ENCODE measurements at regions not wholly inside any gene's neighbourhood (a gene's known extent, or its start where the extent isn't known, plus 50 kb on each side); places are given as distances from the start of the nearest gene placed in this dataset.

DNA sequence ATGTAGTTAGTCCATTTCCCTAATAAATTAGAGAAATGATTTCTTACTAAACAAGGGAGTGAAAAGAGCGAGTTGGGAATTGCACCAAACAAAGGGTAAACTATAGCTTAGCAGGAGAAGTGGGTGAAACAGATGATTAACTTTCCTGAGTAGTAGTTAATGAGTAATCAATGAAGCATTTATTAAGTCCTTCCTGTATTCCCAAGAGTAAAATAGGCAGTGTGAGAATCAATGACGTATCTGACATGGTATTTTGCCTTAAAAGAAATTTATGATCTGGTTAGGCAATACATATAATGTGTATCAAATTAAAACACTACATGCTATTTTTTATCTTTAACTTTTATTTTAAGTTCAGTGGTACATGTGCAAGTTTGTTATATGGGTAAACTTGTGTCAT, 142.8 kb downstream of the KLF5 start:
- POLR2A ChIA-PET, result no interaction called here

DNA sequence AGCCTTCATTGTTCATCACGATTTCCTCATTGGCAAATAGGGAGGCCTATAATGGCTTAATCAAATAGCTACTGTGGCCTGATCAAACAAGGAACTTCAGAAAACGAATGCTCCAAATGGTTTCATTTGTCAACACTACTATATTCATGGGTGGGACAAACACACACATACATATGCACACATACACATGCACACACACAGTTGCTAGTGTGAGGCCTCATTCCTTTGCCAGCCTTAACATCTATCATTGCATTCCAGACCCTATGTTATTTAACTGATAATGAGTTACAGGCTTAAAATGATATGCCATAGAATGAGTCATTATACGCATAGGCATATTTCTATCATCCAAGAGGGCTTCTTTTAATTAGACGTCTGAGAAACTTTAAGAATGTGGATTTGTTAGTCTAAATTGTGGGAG, 140.2 kb downstream of the KLF5 start:
- no TSS peak for BruUV-seq (replicated peaks)
- intact Hi-C loops (cut with micrococcal nuclease; ENCODE audit: unreplicated experiment), result no loop called here
- H3K4me2 ChIP-seq (ENCODE audit: low read length), result no peak overlapping the region
- no peaks in the 10 kb centered on the region for H3K79me2 ChIP-seq (ENCODE audit: insufficient read depth, low read depth, low read length)
- H3K9me2 ChIP-seq (ENCODE audit: insufficient read depth, low read length), result no peaks in the 10 kb centered on the region
- no peaks in the 10 kb centered on the region for H3K4me1 ChIP-seq (ENCODE audit: insufficient read depth, low read length, poor library complexity, severe bottlenecking)
- TF ChIP-seq CTCF (conservative IDR thresholded peaks at IDR 0.05; ENCODE audit: low read length), result no peak
- no peak for TF ChIP-seq EZH2phosphoT487 (IDR thresholded peaks at IDR 0.05; ENCODE audit: borderline replicate concordance, low read depth, low read length)
- no peak for DNase-seq (ENCODE audit: low spot score)
- ChIA-PET POLR2A (interaction anchor here (0.7 kb wide), 1 partner anchor 1264 kb away, joined by 3 read pairs; no protein-coding TSS in a partner anchor), CTCF (ENCODE audit: unreplicated experiment) (no interaction called here)
- H3K27ac ChIP-seq (ENCODE audit: low read depth, low read length, poor library complexity, severe bottlenecking), result no peak overlapping the region
- no peak overlapping the region for H3K4me3 ChIP-seq (ENCODE audit: low read depth, low read length, poor library complexity, severe bottlenecking)
- no peak overlapping the region for H2AFZ ChIP-seq (ENCODE audit: low read length)
- H3K36me3 ChIP-seq (ENCODE audit: insufficient read depth, low read length), result no peaks in the 10 kb centered on the region
- no peaks in the 10 kb centered on the region for H4K20me1 ChIP-seq (ENCODE audit: insufficient read depth, low read length)
- no peaks in the 10 kb centered on the region for H3K9me3 ChIP-seq (ENCODE audit: low read length)

More for the DNA sequence above, 142.8 kb downstream of the KLF5 start:
- Histone ChIP-seq H3K9me2 (ENCODE audit: insufficient read depth, low read length) (no peaks in the 10 kb centered on the region), H3K4me2 (ENCODE audit: low read length) (no peak overlapping the region), H3K4me3 (ENCODE audit: low read depth, low read length, poor library complexity, severe bottlenecking) (no peak overlapping the region), H3K4me1 (ENCODE audit: insufficient read depth, low read length, poor library complexity, severe bottlenecking) (no peaks in the 10 kb centered on the region), H3K9me3 (ENCODE audit: low read length) (no peaks in the 10 kb centered on the region), H3K27ac (ENCODE audit: low read depth, low read length, poor library complexity, severe bottlenecking) (no peak overlapping the region), H3K79me2 (ENCODE audit: insufficient read depth, low read depth, low read length) (no peaks in the 10 kb centered on the region), H3K36me3 (ENCODE audit: insufficient read depth, low read length) (no peaks in the 10 kb centered on the region), H4K20me1 (ENCODE audit: insufficient read depth, low read length) (no peaks in the 10 kb centered on the region), H2AFZ (ENCODE audit: low read length) (no peak overlapping the region)
- BruUV-seq (replicated peaks), result no TSS peak
- no peak for DNase-seq (ENCODE audit: low spot score)
- no peak for TF ChIP-seq EZH2phosphoT487 (IDR thresholded peaks at IDR 0.05; ENCODE audit: borderline replicate concordance, low read depth, low read length)
- TF ChIP-seq CTCF (conservative IDR thresholded peaks at IDR 0.05; ENCODE audit: low read length), result no peak
- intact Hi-C loops (cut with micrococcal nuclease; ENCODE audit: unreplicated experiment), result no loop called here
- CTCF ChIA-PET (ENCODE audit: unreplicated experiment), result no interaction called here

DNA sequence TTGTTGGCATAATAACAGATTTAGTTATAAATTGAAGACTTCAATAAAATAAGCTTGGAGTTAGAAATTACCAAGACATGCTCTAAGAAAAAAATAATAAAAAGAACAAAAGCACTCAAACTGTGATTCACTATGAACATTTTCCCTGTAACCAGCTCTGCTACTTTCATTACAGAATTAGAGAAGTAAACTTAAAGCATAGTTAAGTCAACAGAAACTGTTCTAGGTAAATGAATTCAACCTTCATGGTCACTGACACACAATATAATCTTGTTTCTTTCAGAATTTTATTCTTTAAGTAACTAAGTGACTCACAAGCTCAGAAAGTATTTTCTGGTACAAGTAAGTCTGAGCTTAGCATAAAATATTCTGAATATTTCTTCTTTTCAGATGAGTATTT, 136.3 kb downstream of the KLF5 start:
- TF ChIP-seq EZH2phosphoT487 (IDR thresholded peaks at IDR 0.05; ENCODE audit: borderline replicate concordance, low read depth, low read length) (no peak), CTCF (conservative IDR thresholded peaks at IDR 0.05; ENCODE audit: low read length) (no peak)
- CTCF ChIA-PET (ENCODE audit: unreplicated experiment), result no interaction called here
- H3K36me3 ChIP-seq (ENCODE audit: insufficient read depth, low read length), result no peaks in the 10 kb centered on the region
- H2AFZ ChIP-seq (ENCODE audit: low read length), result no peak overlapping the region
- no peaks in the 10 kb centered on the region for H4K20me1 ChIP-seq (ENCODE audit: insufficient read depth, low read length)
- POLR2A ChIA-PET, result interaction anchor here (0.6 to 1.8 kb wide), 5 partner anchors 32 to 358 kb away, joined by 3 to 5 read pairs (median 3); no protein-coding TSS in a partner anchor
- DNase-seq (ENCODE audit: low spot score), result no peak
- H3K79me2 ChIP-seq (ENCODE audit: insufficient read depth, low read depth, low read length), result no peaks in the 10 kb centered on the region
- intact Hi-C loops (cut with micrococcal nuclease; ENCODE audit: unreplicated experiment), result no loop called here
- H3K4me2 ChIP-seq (ENCODE audit: low read length), result no peak overlapping the region
- no peaks in the 10 kb centered on the region for H3K9me2 ChIP-seq (ENCODE audit: insufficient read depth, low read length)
- no TSS peak for BruUV-seq (replicated peaks)
- H3K9me3 ChIP-seq (ENCODE audit: low read length), result no peaks in the 10 kb centered on the region
- no peaks in the 10 kb centered on the region for H3K4me1 ChIP-seq (ENCODE audit: insufficient read depth, low read length, poor library complexity, severe bottlenecking)
- no peak overlapping the region for H3K4me3 ChIP-seq (ENCODE audit: low read depth, low read length, poor library complexity, severe bottlenecking)
- no peak overlapping the region for H3K27ac ChIP-seq (ENCODE audit: low read depth, low read length, poor library complexity, severe bottlenecking)
